Heart left ventricle (tissue), 13 donors: ENCODE measurements at regions not wholly inside any gene's neighbourhood (a gene's known extent, or its start where the extent isn't known, plus 50 kb on each side); places are given as distances from the start of the nearest gene placed in this dataset.

ENCODE experiments used
- CTCF ChIP-seq, 12 donors: fragments of 200-600 bp; sonication (generic) in 4 of 12; IDR thresholded peaks; one replicate each; pipeline versions ENCODE4 v1.5.0 to v1.8.0; 2018 to 2022; ENCODE audit warnings: antibody characterized with exemption in 12 of 12, mild to moderate bottlenecking in 5 of 12
- POLR2A ChIP-seq, 2 donors: fragments of 450-650 bp; IDR thresholded peaks; one replicate each; pipeline ENCODE4 v1.6.1; 2017; ENCODE audit warnings: antibody characterized with exemption in 2 of 2, mild to moderate bottlenecking in 2 of 2, moderate library complexity in 2 of 2
- donor health status: ischemic (EF 13 %, LVEDD 7.1; RV severe dilation, severe dysfunction).
- donor health status: DM: no; HTN: yes; CAD: no.
- donor health status: DM: no; HTN: no; CAD: no.
- donor health status: ischemic (EF 25% LVEDD 6.9; RV normal size, moderate dysfunction).
- donor health status: ischemic (EF 25% LVEDD 5.7; RV mildly dilated, moderate dysfunction).
- donor health status: ischemic (EF 35%, LVEDD 5.7; RV mildly dilated, moderate dysfunction).
- donor health status: nonischemic (EF 11% LVEDD 7.7; RV severe dilation, severe dysfunction).
- donor health status: DM: yes; HTN: yes; CAD: no.
- donor health status: PGD.
- donor health status: ischemic (EF 29% LVEDD 5.4; RV normal size, mild dysfunction).
- donor health status: nonischemic (EF 23%, LVEDD 6.1; RV moderate dilation, normal function).

- TF ChIP-seq CTCF (IDR thresholded peaks at IDR 0.05), result no peak
- TF ChIP-seq POLR2A (IDR thresholded peaks at IDR 0.05), result no peak
These were observed 844.7 kb downstream of the MCTP2 start for GRCh38 chr15:95075792-95076677.
